IMR-90 (cell line): ENCODE measurements at regions not wholly inside any gene's neighbourhood (a gene's known extent, or its start where the extent isn't known, plus 50 kb on each side); places are given as distances from the start of the nearest gene placed in this dataset.
"Not testable (repeated sequence)": the region's sequence is repeated elsewhere in the genome, so short reads cannot be mapped to it uniquely, and the experiment has no call there.

Experiments
- ATAC-seq: fragments of 200-7000 bp; cut with Tn5 transposase; 2 replicates; pipeline ENCODE4 v1.9.1; 2020; ENCODE audit warnings: low read depth, mild to moderate bottlenecking, moderate library complexity
- BruUV-seq: library from RNA; stranded (reverse); fragments of 400-500 nt; replicated peaks from 2 replicates; lab custom pipeline; 2021; lab: Mats Ljungman, UMichigan
- CTCF ChIA-PET: fragments of 300-600 bp; formaldehyde crosslinking; extraction: SDS; loops from one replicate; lab custom pipeline; 2021; ENCODE audit warnings: antibody characterized with exemption; lab: Yijun Ruan, JAX
- POLR2A ChIA-PET: fragments of 300-600 bp; sonication (Branson Sonifier 250); formaldehyde crosslinking; loops from one replicate; lab custom pipeline; 2022; ENCODE audit warnings: antibody characterized with exemption; ENCODE audit not compliant: unreplicated experiment; lab: Charles Lee
- DNase-seq: peaks from one replicate; pipeline ENCODE4 v3.0.0; 2013
- H2AFZ ChIP-seq: replicated peaks from 2 replicates; pipeline ENCODE3; 2013; ENCODE audit warnings: low read length, mild to moderate bottlenecking; ENCODE audit not compliant: poor library complexity
- H2AK5ac ChIP-seq: 2 replicates; pipeline ENCODE4 v1.6.1; 2013; ENCODE audit warnings: low read depth, low read length, inconsistent platforms
- H2AK9ac ChIP-seq: replicated peaks from 2 replicates; pipeline ENCODE3; 2013; ENCODE audit warnings: mild to moderate bottlenecking, low read depth, low read length, moderate library complexity; ENCODE audit not compliant: poor library complexity
- H2BK120ac ChIP-seq: 2 replicates; pipeline ENCODE4 v1.6.1; 2013; ENCODE audit warnings: low read depth, low read length, inconsistent platforms
- H2BK15ac ChIP-seq: 3 replicates; pipeline ENCODE4 v1.6.1; 2013; ENCODE audit warnings: low read depth, low read length, inconsistent platforms
- H2BK20ac ChIP-seq: 2 replicates; pipeline ENCODE4 v1.6.1; 2013; ENCODE audit warnings: low read depth, mild to moderate bottlenecking, inconsistent platforms, low read length, moderate library complexity
- H2BK5ac ChIP-seq: 2 replicates; pipeline ENCODE4 v1.6.1; 2013; ENCODE audit warnings: mild to moderate bottlenecking, low read depth, low read length, inconsistent platforms; ENCODE audit not compliant: poor library complexity, severe bottlenecking
- H3K14ac ChIP-seq: replicated peaks from 2 replicates; pipeline ENCODE4 v1.6.1; 2013; ENCODE audit warnings: low read depth, low read length, inconsistent platforms
- H3K18ac ChIP-seq: 2 replicates; pipeline ENCODE4 v1.6.1; 2013; ENCODE audit warnings: low read depth, low read length, control low read depth
- H3K23ac ChIP-seq: 2 replicates; pipeline ENCODE4 v1.6.1; 2013; ENCODE audit warnings: low read depth, low read length, inconsistent platforms
- H3K27ac ChIP-seq: 2 replicates; pipeline ENCODE4 v1.5.1; 2013; ENCODE audit warnings: mild to moderate bottlenecking, control low read depth, low read length; ENCODE audit not compliant: insufficient read depth
- H3K27me3 ChIP-seq: 2 replicates; pipeline ENCODE4 v1.6.1; 2013; ENCODE audit warnings: low read length; ENCODE audit not compliant: control insufficient read depth, insufficient read depth
- H3K36me3 ChIP-seq: 2 replicates; pipeline ENCODE4 v1.6.1; 2013; ENCODE audit warnings: low read length, mixed read lengths; ENCODE audit not compliant: control insufficient read depth, insufficient read depth
- H3K4ac ChIP-seq: 2 replicates; pipeline ENCODE4 v1.6.1; 2013; ENCODE audit warnings: low read depth, low read length, inconsistent platforms
- H3K4me1 ChIP-seq: 2 replicates; pipeline ENCODE4 v1.6.1; 2013; ENCODE audit warnings: low read length, mixed read lengths; ENCODE audit not compliant: control insufficient read depth, insufficient read depth
- H3K4me2 ChIP-seq: 2 replicates; pipeline ENCODE4 v1.6.1; 2013; ENCODE audit warnings: low read depth, mild to moderate bottlenecking, control low read depth, low read length, moderate library complexity
- H3K4me3 ChIP-seq: 2 replicates; pipeline ENCODE4 v1.5.1; 2013; ENCODE audit warnings: low read depth, mild to moderate bottlenecking, control low read depth, low read length, moderate library complexity; ENCODE audit not compliant: insufficient read depth
- H3K56ac ChIP-seq: 2 replicates; pipeline ENCODE4 v1.6.1; 2013; ENCODE audit warnings: low read length, inconsistent platforms; ENCODE audit not compliant: insufficient read depth; ENCODE audit errors: extremely low read depth
- H3K79me1 ChIP-seq, 2 experiments: 2 replicates each; pipeline ENCODE4 v1.6.1; 2013; ENCODE audit warnings: low read length in 2 of 2, inconsistent platforms in 1 of 2, low read depth in 1 of 2
- H3K9ac ChIP-seq: 2 replicates; pipeline ENCODE4 v1.6.1; 2013; ENCODE audit warnings: low read depth, low read length, control low read depth
- H3K9me1 ChIP-seq: 2 replicates; pipeline ENCODE4 v1.6.1; 2013; ENCODE audit warnings: low read length, inconsistent platforms; ENCODE audit not compliant: insufficient read depth
- H3K9me3 ChIP-seq: 2 replicates; pipeline ENCODE4 v1.6.1; 2013; ENCODE audit warnings: low read length; ENCODE audit not compliant: control insufficient read depth, insufficient read depth
- H4K20me1 ChIP-seq: 2 replicates; pipeline ENCODE4 v1.6.1; 2013; ENCODE audit warnings: low read length, inconsistent platforms; ENCODE audit not compliant: insufficient read depth
- H4K5ac ChIP-seq: 2 replicates; pipeline ENCODE4 v1.6.1; 2013; ENCODE audit warnings: mild to moderate bottlenecking, low read depth, low read length, control low read depth
- H4K8ac ChIP-seq, 2 experiments: 2 replicates each; pipeline ENCODE4 v1.6.1; 2013; ENCODE audit warnings: low read depth in 2 of 2, low read length in 2 of 2, control low read depth in 1 of 2, inconsistent platforms in 1 of 2
- H4K91ac ChIP-seq: 2 replicates; pipeline ENCODE4 v1.6.1; 2013; ENCODE audit warnings: low read depth, low read length, inconsistent platforms; ENCODE audit not compliant: insufficient read depth
- WGBS, 2 experiments: methylation state at CpG; one replicate each; pipeline versions ENCODE4 v1.1.5 to v1.1.7; 2013; ENCODE audit warnings: missing lambda C conversion rate in 2 of 2; ENCODE audit not compliant: insufficient read length in 1 of 2; ENCODE audit errors: extremely low coverage in 2 of 2; 5-methylcytosine and 5-hydroxymethylcytosine counted together
- dilution Hi-C: fragments of 300-500 bp; cut with HindIII; formaldehyde crosslinking; loops from one replicate; pipeline ENCODE4 v1.14.3; 2018; ENCODE audit warnings: low sequenced_read_pairs; ENCODE audit not compliant: unreplicated experiment
- in situ Hi-C: fragments of 300-500 bp; cut with MboI; formaldehyde crosslinking; loops from 3 replicates; pipeline ENCODE4 v1.14.3; 2019; ENCODE audit warnings: low sequenced_read_pairs, inconsistent platforms, mixed read lengths
- intact Hi-C: fragments of 100-400 bp; cut with micrococcal nuclease; formaldehyde crosslinking; loops from 2 replicates; pipeline ENCODE4 v1.10.0; 2022

DNA sequence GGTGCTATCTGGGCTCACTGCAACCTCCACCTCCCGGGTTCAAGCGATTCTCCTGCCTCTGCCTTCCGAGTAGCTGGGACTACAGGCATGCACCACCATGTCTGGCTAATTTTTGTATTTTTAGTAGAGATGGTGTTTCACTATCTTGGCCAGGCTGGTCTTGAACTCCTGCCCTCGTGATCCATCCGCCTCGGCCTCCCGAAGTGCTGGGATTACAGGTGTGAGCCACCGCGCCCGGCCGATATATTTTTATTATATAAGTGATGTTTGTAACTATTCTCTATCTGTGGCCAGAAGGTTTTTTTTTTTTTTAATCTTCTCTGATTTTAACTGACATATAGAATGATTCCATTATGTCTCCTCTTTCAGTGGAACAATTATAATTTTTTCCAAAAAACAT lies 579.3 kb upstream of the CITED2 start:
- H3K4me2 ChIP-seq, dilution Hi-C loops, H2BK120ac ChIP-seq, H3K9ac ChIP-seq, H3K4ac ChIP-seq, H3K4me1 ChIP-seq, BruUV-seq, H4K20me1 ChIP-seq, DNase-seq, H3K79me1 ChIP-seq, H3K9me3 ChIP-seq, H3K56ac ChIP-seq, H3K23ac ChIP-seq, H3K18ac ChIP-seq, ATAC-seq, H2BK5ac ChIP-seq, H3K14ac ChIP-seq, CTCF ChIA-PET, intact Hi-C loops, in situ Hi-C loops, H3K27ac ChIP-seq, H3K4me3 ChIP-seq, H3K36me3 ChIP-seq, H2AK5ac ChIP-seq, H3K27me3 ChIP-seq, H2BK15ac ChIP-seq, H3K9me1 ChIP-seq, H4K91ac ChIP-seq, H4K8ac ChIP-seq, H2AK9ac ChIP-seq, POLR2A ChIA-PET, H4K5ac ChIP-seq, H2BK20ac ChIP-seq, H2AFZ ChIP-seq: not testable (repeated sequence)
- WGBS, 2 experiments: no CpG with 5 or more reads among the region's 11 CpGs
